Upper lobe of right lung (tissue), 1 donor: ENCODE measurements at regions not wholly inside any gene's neighbourhood (a gene's known extent, or its start where the extent isn't known, plus 50 kb on each side); places are given as distances from the start of the nearest gene placed in this dataset.

ENCODE experiments used
- ATAC-seq: fragments of 200-7000 bp; cut with Tn5 transposase; one replicate; pipeline ENCODE4 v1.9.1; 2020; ENCODE audit warnings: mild to moderate bottlenecking, moderate library complexity
- DNase-seq: peaks from one replicate; pipeline ENCODE4 v3.0.0-alpha.2; 2020
- H3K27ac ChIP-seq: fragments of 200-600 bp; one replicate; pipeline ENCODE4 v1.8.0; 2022
- H3K27me3 ChIP-seq: fragments of 200-600 bp; one replicate; pipeline ENCODE4 v1.8.0; 2022; ENCODE audit warnings: mild to moderate bottlenecking
- H3K36me3 ChIP-seq: fragments of 200-600 bp; one replicate; pipeline ENCODE4 v1.8.0; 2022
- H3K4me1 ChIP-seq: fragments of 200-600 bp; one replicate; pipeline ENCODE4 v1.8.0; 2022
- H3K4me3 ChIP-seq: fragments of 200-600 bp; one replicate; pipeline ENCODE4 v1.8.0; 2022; ENCODE audit warnings: mild to moderate bottlenecking
- H3K9me3 ChIP-seq: fragments of 200-600 bp; one replicate; pipeline ENCODE4 v1.8.0; 2022
- CTCF ChIP-seq: fragments of 200-600 bp; IDR thresholded peaks from one replicate; pipeline ENCODE4 v1.8.0; 2022; ENCODE audit warnings: antibody characterized with exemption
- intact Hi-C: fragments of 100-400 bp; cut with DNase I; formaldehyde crosslinking; loops from one replicate; pipeline ENCODE4 v1.11.0; 2022
- donor health status: DM: no; HTN: yes; CAD: no; lungs with severe emphysema.

- intact Hi-C loops: no loop called here
- Histone ChIP-seq H3K4me3 (no peak overlapping the region), H3K9me3 (no peaks in the 10 kb centered on the region), H3K36me3 (no peaks in the 10 kb centered on the region), H3K27me3 (no peaks in the 10 kb centered on the region), H3K4me1 (no peaks in the 10 kb centered on the region), H3K27ac (no peak overlapping the region)
- ATAC-seq: no peak
- TF ChIP-seq CTCF: peak; percentile 7
- DNase-seq: no peak
Observed at GRCh38 chr5:61623401-61624069, 291.5 kb downstream of the ZSWIM6 start.

- Histone ChIP-seq H3K36me3 (no peaks in the 10 kb centered on the region), H3K4me1 (no peaks in the 10 kb centered on the region), H3K27me3 (no peaks in the 10 kb centered on the region), H3K27ac (no peak overlapping the region), H3K4me3 (no peak overlapping the region), H3K9me3 (no peaks in the 10 kb centered on the region)
- no peak for ATAC-seq
- no peak for TF ChIP-seq CTCF
- intact Hi-C loops: no loop called here
- DNase-seq: no peak
Observed at GRCh38 chr5:61624553-61625136, 292.6 kb downstream of the ZSWIM6 start.

GRCh38 chr5:61625137-61625561 is 293.1 kb downstream of the ZSWIM6 start:
- no peak for ATAC-seq
- intact Hi-C loops: no loop called here

GRCh38 chr5:61625681-61626621 is 293.9 kb downstream of the ZSWIM6 start:
- DNase-seq (peak; percentile 93), ATAC-seq (peak; percentile 98)
- intact Hi-C loops: no loop called here
- H3K9me3 ChIP-seq: no peaks in the 10 kb centered on the region
- no peaks in the 10 kb centered on the region for H3K4me1 ChIP-seq
- H3K27ac ChIP-seq: peak overlapping the region; percentile 86
- H3K36me3 ChIP-seq: no peaks in the 10 kb centered on the region
- TF ChIP-seq CTCF: no peak
- no peaks in the 10 kb centered on the region for H3K27me3 ChIP-seq
- H3K4me3 ChIP-seq: peak overlapping the region; percentile 57

More at GRCh38 chr5:61625137-61625561, 293.1 kb downstream of the ZSWIM6 start:
- Histone ChIP-seq H3K4me3 (peak overlapping the region; percentile 57), H3K27me3 (no peaks in the 10 kb centered on the region), H3K27ac (peak overlapping the region; percentile 86), H3K36me3 (no peaks in the 10 kb centered on the region), H3K4me1 (no peaks in the 10 kb centered on the region), H3K9me3 (no peaks in the 10 kb centered on the region)
- no peak for DNase-seq
- TF ChIP-seq CTCF: no peak

GRCh38 chr5:61626639-61627282 is 294.7 kb downstream of the ZSWIM6 start:
- no peaks in the 10 kb centered on the region for H3K4me1 ChIP-seq
- no peaks in the 10 kb centered on the region for H3K36me3 ChIP-seq
- ATAC-seq (peak; percentile 78), DNase-seq (no peak)
- no peaks in the 10 kb centered on the region for H3K9me3 ChIP-seq
- no peaks in the 10 kb centered on the region for H3K27me3 ChIP-seq
- no peak for TF ChIP-seq CTCF
- H3K27ac ChIP-seq: peak overlapping the region; percentile 86
- H3K4me3 ChIP-seq: peak overlapping the region; percentile 57
- intact Hi-C loops: no loop called here
